ENCODE measurements at regions not wholly inside any gene's neighbourhood (a gene's known extent, or its start where the extent isn't known, plus 50 kb on each side); places are given as distances from the start of the nearest gene placed in this dataset.

DNA sequence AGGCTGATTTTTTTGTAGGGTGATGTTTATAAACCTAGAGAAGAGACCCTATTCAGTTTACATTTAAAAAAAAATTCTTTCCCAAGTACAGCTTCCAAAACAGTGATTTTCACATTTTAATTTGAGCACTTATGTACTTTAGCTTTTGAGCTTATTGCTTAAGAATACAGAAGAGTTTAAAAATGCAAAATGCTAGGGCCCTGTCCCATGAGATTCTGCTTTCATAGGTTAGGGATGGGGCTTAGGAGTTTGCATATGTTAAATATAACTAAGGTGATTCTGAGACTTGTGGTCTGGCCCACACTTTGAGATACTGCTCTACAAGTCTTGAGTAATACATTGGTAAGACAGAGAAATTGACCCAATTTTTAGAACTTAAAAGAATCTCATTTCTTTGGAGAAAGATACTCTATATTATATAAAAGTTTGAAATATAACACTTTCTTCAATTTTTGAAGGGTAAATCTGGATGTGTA, 137.3 kb upstream of the CWC22 start:
- TF ChIP-seq CTCF (IDR thresholded peaks at IDR 0.05; ENCODE audit: low read length) (no peak), EZH2 (optimal IDR thresholded peaks at IDR 0.05; ENCODE audit: low read depth, low read length) (no peak)
